Mesenchymal stem cell (in vitro differentiated cells and primary cell): ENCODE measurements at regions not wholly inside any gene's neighbourhood (a gene's known extent, or its start where the extent isn't known, plus 50 kb on each side); places are given as distances from the start of the nearest gene placed in this dataset.

Experiments
- DNase-seq: peaks from one replicate; pipeline ENCODE4 v3.0.0-alpha.2; 2013
- H2AFZ ChIP-seq: one replicate; pipeline ENCODE4 v1.6.1; 2013; ENCODE audit warnings: low read depth, mild to moderate bottlenecking, control low read depth, inconsistent platforms, low read length, moderate library complexity
- H2AK5ac ChIP-seq: 2 replicates; pipeline ENCODE4 v1.6.1; 2013; ENCODE audit warnings: low read length, moderate library complexity, mild to moderate bottlenecking, inconsistent platforms; ENCODE audit not compliant: severe bottlenecking
- H2BK120ac ChIP-seq: one replicate; pipeline ENCODE4 v1.6.1; 2013; ENCODE audit warnings: low read depth, mild to moderate bottlenecking, inconsistent platforms, low read length, moderate library complexity
- H2BK12ac ChIP-seq, 2 experiments: one replicate each; pipeline ENCODE4 v1.6.1; 2013; ENCODE audit warnings: inconsistent platforms in 2 of 2, low read length in 2 of 2, mild to moderate bottlenecking in 2 of 2, moderate library complexity in 2 of 2, control low read depth in 1 of 2
- H2BK15ac ChIP-seq: one replicate; pipeline ENCODE4 v1.6.1; 2013; ENCODE audit warnings: mild to moderate bottlenecking, low read depth, inconsistent platforms; ENCODE audit not compliant: poor library complexity, severe bottlenecking
- H2BK5ac ChIP-seq: 2 replicates; pipeline ENCODE4 v1.6.1; 2013; ENCODE audit warnings: low read depth, mild to moderate bottlenecking, low read length, control low read depth, inconsistent platforms; ENCODE audit not compliant: poor library complexity, severe bottlenecking
- H3K14ac ChIP-seq, 2 experiments: one replicate each; pipeline ENCODE4 v1.6.1; 2013; ENCODE audit warnings: inconsistent platforms in 2 of 2, low read length in 2 of 2, control low read depth in 1 of 2, mild to moderate bottlenecking in 1 of 2, moderate library complexity in 1 of 2
- H3K18ac ChIP-seq, 2 experiments: one replicate each; pipeline ENCODE4 v1.6.1; 2013; ENCODE audit warnings: inconsistent platforms in 2 of 2, low read length in 2 of 2, control low read depth in 1 of 2, low read depth in 1 of 2, mild to moderate bottlenecking in 1 of 2
- H3K23ac ChIP-seq, 2 experiments: one replicate each; pipeline ENCODE4 v1.6.1; 2013; ENCODE audit warnings: inconsistent platforms in 2 of 2, low read length in 2 of 2, mild to moderate bottlenecking in 2 of 2, moderate library complexity in 2 of 2, control low read depth in 1 of 2
- H3K27ac ChIP-seq: 2 replicates; pipeline ENCODE4 v1.5.1; 2013; ENCODE audit warnings: mild to moderate bottlenecking, moderate library complexity, low read length, control low read depth, inconsistent platforms; ENCODE audit not compliant: poor library complexity, severe bottlenecking
- H3K27me3 ChIP-seq, 2 experiments: 2 replicates each; pipeline versions ENCODE4 v1.6.1 to v1.7.0; 2013; ENCODE audit warnings: low read length in 2 of 2, mild to moderate bottlenecking in 2 of 2, moderate library complexity in 2 of 2, control low read depth in 1 of 2, inconsistent platforms in 1 of 2; ENCODE audit not compliant: control insufficient read depth in 1 of 2, insufficient read depth in 1 of 2
- H3K36me3 ChIP-seq, 2 experiments: 2 replicates each; pipeline versions ENCODE4 v1.6.1 to v1.7.0; 2013; ENCODE audit warnings: low read length in 2 of 2, control low read depth in 1 of 2, inconsistent platforms in 1 of 2, low read depth in 1 of 2, mild to moderate bottlenecking in 1 of 2; ENCODE audit not compliant: insufficient read depth in 2 of 2, control insufficient read depth in 1 of 2
- H3K4ac ChIP-seq, 2 experiments: one replicate each; pipeline ENCODE4 v1.6.1; 2013; ENCODE audit warnings: inconsistent platforms in 2 of 2, low read length in 2 of 2, mild to moderate bottlenecking in 2 of 2, moderate library complexity in 2 of 2, control low read depth in 1 of 2, low read depth in 1 of 2
- H3K4me1 ChIP-seq: 2 replicates; pipeline ENCODE4 v1.6.1; 2013; ENCODE audit warnings: low read depth, low read length, control low read depth; ENCODE audit not compliant: control insufficient read depth, insufficient read depth
- H3K4me2 ChIP-seq: 2 replicates; pipeline ENCODE4 v1.6.1; 2013; ENCODE audit warnings: low read length, mild to moderate bottlenecking, inconsistent platforms; ENCODE audit not compliant: poor library complexity, severe bottlenecking
- H3K4me3 ChIP-seq, 2 experiments: 2 replicates each; pipeline versions ENCODE4 v1.5.1 to v1.7.0; 2013; ENCODE audit warnings: low read length in 2 of 2, mild to moderate bottlenecking in 2 of 2, control low read depth in 1 of 2, low read depth in 1 of 2; ENCODE audit not compliant: insufficient read depth in 1 of 2
- H3K79me1 ChIP-seq: replicated peaks from 2 replicates; pipeline ENCODE4 v1.6.1; 2013; ENCODE audit warnings: mild to moderate bottlenecking, control low read depth, low read length, inconsistent platforms; ENCODE audit not compliant: poor library complexity, severe bottlenecking
- H3K9ac ChIP-seq: 2 replicates; pipeline ENCODE4 v1.7.0; 2013; ENCODE audit warnings: mild to moderate bottlenecking, low read length, moderate library complexity
- H3K9me3 ChIP-seq: 2 replicates; pipeline ENCODE4 v1.7.0; 2013; ENCODE audit warnings: mild to moderate bottlenecking, low read length; ENCODE audit not compliant: control insufficient read depth
- H4K8ac ChIP-seq: one replicate; pipeline ENCODE4 v1.6.1; 2013; ENCODE audit warnings: inconsistent platforms, mild to moderate bottlenecking, low read length, moderate library complexity
- H4K91ac ChIP-seq: one replicate; pipeline ENCODE4 v1.6.1; 2013; ENCODE audit warnings: mild to moderate bottlenecking, low read length, inconsistent platforms
- whole genome bisulfite sequencing: methylation state at CpG from one replicate; pipeline ENCODE4 v1.1.7; 2013; ENCODE audit warnings: mixed read lengths; 5-methylcytosine and 5-hydroxymethylcytosine counted together

DNA sequence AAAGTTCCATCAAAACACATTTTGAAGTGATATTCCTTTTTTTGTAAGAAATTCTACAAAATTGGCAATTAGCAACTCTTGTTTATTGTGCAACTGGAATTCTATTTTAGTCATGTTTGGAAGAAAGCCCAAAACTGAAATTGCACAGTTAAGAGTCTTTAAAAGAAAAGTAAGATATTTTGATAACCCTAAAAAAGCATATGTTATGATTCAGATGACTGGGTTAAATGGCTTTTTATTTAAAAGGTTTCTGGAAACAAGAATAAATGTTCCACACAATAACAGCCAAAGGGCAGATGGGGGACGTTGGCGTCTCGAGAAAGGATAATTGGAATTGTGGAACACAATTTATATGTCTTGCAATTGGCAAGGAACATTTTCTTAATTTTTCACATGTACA lies 275.2 kb downstream of the CDH9 start:
- DNase-seq = peak; percentile 14
- no peak overlapping the region for H3K4ac ChIP-seq
- H3K9me3 ChIP-seq = no peaks in the 10 kb centered on the region
- H2BK5ac ChIP-seq = no peak overlapping the region
- H3K79me1 ChIP-seq = no peaks in the 10 kb centered on the region
- no peak overlapping the region for H2BK15ac ChIP-seq
- no peaks in the 10 kb centered on the region for H3K4me1 ChIP-seq
- H4K91ac ChIP-seq = no peak overlapping the region
- no CpG with 5 or more reads among the region's 3 CpGs for WGBS
- no peak overlapping the region for H2BK120ac ChIP-seq
- no peak overlapping the region for H2AFZ ChIP-seq
- H3K4me3 ChIP-seq = no peak overlapping the region
- no peak overlapping the region for H2AK5ac ChIP-seq
- no peaks in the 10 kb centered on the region for H3K27me3 ChIP-seq
- H3K27ac ChIP-seq = no peak overlapping the region
- H4K8ac ChIP-seq = no peak overlapping the region
- H3K9ac ChIP-seq = peak overlapping the region; percentile 6
- H3K4me2 ChIP-seq = no peak overlapping the region
- no peak overlapping the region for H3K14ac ChIP-seq
- no peak overlapping the region for H3K23ac ChIP-seq
- H2BK12ac ChIP-seq = no peak overlapping the region
- no peaks in the 10 kb centered on the region for H3K36me3 ChIP-seq
- no peak overlapping the region for H3K18ac ChIP-seq

GRCh38 chr5:26761446-26761845 lies 276.9 kb downstream of the CDH9 start:
- Histone ChIP-seq H4K91ac (no peak overlapping the region), H2BK5ac (no peak overlapping the region), H3K27me3 (no peaks in the 10 kb centered on the region), H2BK15ac (no peak overlapping the region), H3K4ac (no peak overlapping the region), H3K9me3 (no peaks in the 10 kb centered on the region), H3K14ac (no peak overlapping the region), H3K23ac (no peak overlapping the region), H4K8ac (no peak overlapping the region), H2AK5ac (no peak overlapping the region), H2BK120ac (no peak overlapping the region), H2BK12ac (no peak overlapping the region), H3K4me2 (no peak overlapping the region), H3K18ac (no peak overlapping the region), H3K36me3 (no peaks in the 10 kb centered on the region), H3K4me1 (no peaks in the 10 kb centered on the region), H3K4me3 (no peak overlapping the region), H3K79me1 (no peaks in the 10 kb centered on the region), H3K9ac (no peak overlapping the region), H3K27ac (no peak overlapping the region), H2AFZ (no peak overlapping the region)
- no peak for DNase-seq
- 98% methylated on average over 2 of the region's 4 CpGs for WGBS

DNA sequence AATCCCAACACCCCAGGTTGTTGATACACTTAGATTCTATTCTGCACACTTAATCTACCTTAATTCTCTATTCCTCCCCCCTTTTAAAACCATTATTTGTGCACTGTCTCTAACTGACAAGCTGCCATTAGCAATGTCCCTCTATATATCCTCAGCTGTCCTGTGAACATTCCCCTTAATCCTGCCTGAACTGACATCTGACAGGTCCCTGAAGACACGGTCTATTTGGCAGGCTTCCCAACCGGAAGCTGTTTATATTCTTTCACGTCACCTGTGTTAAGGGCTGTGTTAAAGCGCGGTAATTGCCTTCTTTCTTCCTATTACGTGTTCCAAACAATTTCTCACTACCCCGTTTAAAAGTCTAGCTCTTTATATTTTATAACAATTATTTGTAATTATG lies 277.3 kb downstream of the CDH9 start:
- Histone ChIP-seq H3K18ac (no peak overlapping the region), H3K9me3 (no peaks in the 10 kb centered on the region), H3K23ac (no peak overlapping the region), H2BK5ac (no peak overlapping the region), H4K91ac (no peak overlapping the region), H3K9ac (no peak overlapping the region), H3K27ac (no peak overlapping the region), H3K4ac (no peak overlapping the region), H3K4me2 (no peak overlapping the region), H2AK5ac (no peak overlapping the region), H4K8ac (no peak overlapping the region), H3K14ac (no peak overlapping the region), H2BK15ac (no peak overlapping the region), H3K79me1 (no peaks in the 10 kb centered on the region), H3K27me3 (no peaks in the 10 kb centered on the region), H3K4me3 (no peak overlapping the region), H2BK12ac (no peak overlapping the region), H2BK120ac (no peak overlapping the region), H3K36me3 (no peaks in the 10 kb centered on the region), H2AFZ (no peak overlapping the region), H3K4me1 (no peaks in the 10 kb centered on the region)
- WGBS = 76% methylated on average over 3 of the region's 7 CpGs
- no peak for DNase-seq

GRCh38 chr5:26757941-26758340 lies 280.4 kb downstream of the CDH9 start:
- H3K4me1 ChIP-seq = no peaks in the 10 kb centered on the region
- no peak overlapping the region for H4K8ac ChIP-seq
- no peaks in the 10 kb centered on the region for H3K79me1 ChIP-seq
- no peak overlapping the region for H2AFZ ChIP-seq
- H3K18ac ChIP-seq = no peak overlapping the region
- H2BK15ac ChIP-seq = no peak overlapping the region
- no peak overlapping the region for H2BK12ac ChIP-seq
- no peaks in the 10 kb centered on the region for H3K9me3 ChIP-seq
- no peak overlapping the region for H3K9ac ChIP-seq
- H3K4ac ChIP-seq = no peak overlapping the region
- H2BK120ac ChIP-seq = no peak overlapping the region
- H3K27ac ChIP-seq = no peak overlapping the region
- H3K23ac ChIP-seq = no peak overlapping the region
- no peak overlapping the region for H3K4me2 ChIP-seq
- no peaks in the 10 kb centered on the region for H3K27me3 ChIP-seq
- WGBS = no CpG with 5 or more reads among the region's 2 CpGs
- H3K4me3 ChIP-seq = no peak overlapping the region
- H3K14ac ChIP-seq = no peak overlapping the region
- no peak overlapping the region for H4K91ac ChIP-seq
- H2BK5ac ChIP-seq = no peak overlapping the region
- no peak overlapping the region for H2AK5ac ChIP-seq
- no peak for DNase-seq
- no peaks in the 10 kb centered on the region for H3K36me3 ChIP-seq
